ENCODE measurements at regions not wholly inside any gene's neighbourhood (a gene's known extent, or its start where the extent isn't known, plus 50 kb on each side); places are given as distances from the start of the nearest gene placed in this dataset.

GRCh38 chr10:113219446-113219845 lies 269.4 kb downstream of the TCF7L2 start:
- DNase-seq (ENCODE audit: low read depth): no peak

DNA sequence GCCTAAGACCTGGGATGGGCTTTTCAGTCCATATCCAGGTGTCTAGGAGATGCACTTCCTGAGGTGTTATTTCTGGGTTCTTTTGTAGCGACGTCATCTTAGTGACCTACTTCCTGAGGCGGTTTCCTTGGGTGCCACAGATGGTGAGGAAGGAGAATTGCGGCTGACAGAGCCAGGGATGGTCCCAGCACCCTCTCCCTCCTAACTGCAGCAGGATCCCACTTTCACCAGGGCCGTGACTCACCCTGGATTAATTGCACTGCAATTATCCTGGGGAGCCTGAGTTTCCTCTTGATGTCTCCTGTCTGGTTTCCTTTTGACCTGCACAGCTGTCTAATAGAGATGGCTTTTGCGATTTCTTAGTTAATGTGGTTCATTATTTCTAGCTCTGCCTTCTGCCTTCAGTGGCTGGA lies 271.7 kb downstream of the TCF7L2 start:
- DNase-seq (ENCODE audit: low read depth): no peak

GRCh38 chr10:113222207-113222606 lies 272.2 kb downstream of the TCF7L2 start:
- no peak for DNase-seq (ENCODE audit: low read depth)

GRCh38 chr10:113225364-113225763 lies 275.3 kb downstream of the TCF7L2 start:
- DNase-seq (ENCODE audit: low read depth): no peak

- no peak for DNase-seq (ENCODE audit: low read depth)
Observed at GRCh38 chr10:113225903-113226302, 275.9 kb downstream of the TCF7L2 start.

- no peak for DNase-seq (ENCODE audit: low read depth)
Observed at GRCh38 chr10:113226399-113226798, 276.4 kb downstream of the TCF7L2 start.

GRCh38 chr10:113226831-113227445 lies 276.9 kb downstream of the TCF7L2 start:
- no peak for DNase-seq (ENCODE audit: low read depth)

DNA sequence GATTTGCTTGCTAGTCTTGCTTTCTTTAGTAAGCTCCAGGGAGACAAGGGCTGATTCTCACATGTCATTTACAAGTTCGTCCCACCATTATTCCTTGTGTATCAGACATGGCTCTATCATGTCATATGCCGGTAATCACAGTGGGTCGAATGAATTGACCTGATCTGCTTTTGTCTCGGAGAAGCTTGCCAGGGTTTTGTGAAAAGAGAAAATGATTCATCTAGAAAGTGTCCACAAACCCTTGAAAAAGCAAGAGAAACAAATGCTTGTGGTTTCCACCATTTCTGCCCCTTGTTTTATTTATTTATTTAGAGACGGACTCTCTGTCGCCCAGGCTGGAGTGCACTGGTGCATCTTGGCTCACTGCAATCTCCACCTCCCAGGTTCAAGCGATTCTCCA lies 278.5 kb downstream of the TCF7L2 start:
- no peak for DNase-seq (ENCODE audit: low read depth)

GRCh38 chr10:113230011-113230610 lies 280.1 kb downstream of the TCF7L2 start:
- DNase-seq (ENCODE audit: low read depth): no peak

DNA sequence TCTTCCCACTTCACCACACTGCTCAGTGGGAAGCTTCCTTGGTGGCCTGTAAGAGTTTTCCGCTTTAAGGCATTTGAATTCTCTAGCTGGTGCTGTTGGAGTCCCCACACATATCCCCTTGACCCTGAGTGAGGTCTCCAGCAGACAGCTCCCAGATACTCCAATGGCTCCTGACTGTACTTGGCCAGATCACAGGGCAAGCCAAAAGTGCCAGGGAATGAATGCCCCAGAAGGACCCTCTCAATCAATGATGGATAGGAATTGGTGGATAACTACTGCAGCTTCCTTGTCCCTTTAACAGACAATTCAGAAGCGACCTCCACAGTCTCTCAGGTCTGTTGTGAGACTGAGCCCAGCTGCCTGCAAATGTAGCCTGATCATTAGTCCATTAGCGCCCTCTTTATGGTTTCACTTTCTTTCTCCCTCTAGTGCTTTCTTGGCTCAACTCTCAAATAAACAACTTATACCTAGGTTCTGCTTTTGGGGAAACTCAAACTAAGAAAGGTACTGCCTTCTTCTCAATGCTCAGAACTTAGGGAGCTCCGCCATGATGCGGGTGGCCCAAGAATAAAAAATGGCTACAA lies 283.0 kb downstream of the TCF7L2 start:
- no peak for DNase-seq (ENCODE audit: low read depth)

- no peak for DNase-seq (ENCODE audit: low read depth)
Observed at GRCh38 chr10:113234481-113234880, 284.4 kb downstream of the TCF7L2 start.

GRCh38 chr10:113235508-113235907 lies 285.5 kb downstream of the TCF7L2 start:
- DNase-seq (ENCODE audit: low read depth): no peak

DNA sequence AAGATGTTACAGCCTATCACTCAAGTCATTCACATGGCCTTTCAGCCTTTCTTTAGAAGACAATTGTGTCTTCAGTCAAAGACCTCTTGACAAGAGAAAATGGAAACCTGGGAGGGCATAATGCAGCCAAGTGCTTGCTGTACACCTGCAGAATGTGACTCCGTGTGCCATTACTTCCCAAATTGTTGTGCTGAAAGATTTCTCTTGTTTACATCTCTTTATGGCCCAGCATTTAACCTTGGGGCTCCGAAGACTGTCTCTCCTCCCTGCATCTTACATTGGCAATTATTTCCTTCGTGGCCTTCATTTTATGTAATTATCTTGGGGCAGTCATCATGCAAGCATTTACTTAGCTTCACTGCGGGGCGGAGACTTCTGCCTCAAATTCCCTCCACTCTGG lies 287.0 kb downstream of the TCF7L2 start:
- no peak for DNase-seq (ENCODE audit: low read depth)

DNA sequence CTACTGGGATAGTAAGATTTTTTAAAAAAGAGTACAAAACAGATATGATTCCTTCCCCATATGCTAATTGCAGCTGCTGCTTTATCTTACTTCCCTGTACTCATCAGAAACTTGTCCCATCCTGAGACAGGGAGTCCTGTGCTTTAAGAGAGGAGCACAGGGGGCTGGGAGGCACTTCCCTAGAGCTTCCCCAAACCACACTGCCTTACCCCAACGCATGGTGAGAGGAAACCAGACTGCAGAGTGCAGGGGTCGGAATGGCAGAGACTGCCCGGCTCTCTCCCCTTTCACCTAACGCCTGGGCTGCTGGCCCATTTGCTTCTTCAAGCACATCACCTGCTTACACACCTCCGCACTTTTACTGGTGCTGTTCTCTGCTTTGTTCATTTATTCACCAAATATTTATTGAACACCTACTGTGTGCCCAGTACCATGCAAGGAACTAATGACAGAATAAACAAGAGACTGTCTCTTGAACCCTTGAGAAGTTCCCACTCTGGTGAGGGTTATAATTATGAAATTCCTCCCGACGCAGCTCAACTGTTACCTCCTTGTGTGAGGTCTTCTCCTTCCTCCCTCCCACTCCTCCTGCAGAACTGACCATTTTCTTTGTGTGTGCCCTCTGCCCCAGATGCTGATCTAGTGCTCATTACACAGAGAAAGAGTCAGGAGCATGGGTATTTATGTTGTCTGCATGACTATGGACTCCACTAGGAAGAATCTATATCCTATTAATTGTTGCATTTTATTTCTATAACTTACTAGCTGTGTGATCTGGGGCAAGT lies 289.7 kb downstream of the TCF7L2 start:
- no peak for DNase-seq (ENCODE audit: low read depth)

GRCh38 chr10:113240736-113241135 lies 290.7 kb downstream of the TCF7L2 start:
- DNase-seq (ENCODE audit: low read depth): no peak

- no peak for DNase-seq (ENCODE audit: low read depth)
Observed at GRCh38 chr10:113241599-113242360, 291.7 kb downstream of the TCF7L2 start.

DNA sequence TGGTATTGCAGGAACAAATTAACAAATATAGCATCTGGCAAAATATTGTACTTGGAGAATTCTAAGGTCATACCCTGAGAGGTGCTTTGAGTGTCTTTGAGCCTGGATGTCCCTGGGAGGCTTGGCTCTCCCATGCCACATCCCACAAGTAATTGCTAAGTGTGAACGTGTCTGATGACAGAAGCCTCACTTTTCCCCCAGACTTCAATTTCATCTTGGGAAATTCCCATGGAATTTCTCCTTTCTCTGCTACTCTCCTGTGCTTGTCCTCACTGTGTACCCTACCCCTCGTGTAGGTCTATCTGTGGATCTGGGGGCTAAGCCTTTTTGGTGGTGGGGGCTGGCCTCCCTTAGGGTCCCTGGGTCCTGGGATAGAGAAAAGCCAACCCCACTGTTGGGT lies 293.3 kb downstream of the TCF7L2 start:
- no peak for DNase-seq (ENCODE audit: low read depth)

DNA sequence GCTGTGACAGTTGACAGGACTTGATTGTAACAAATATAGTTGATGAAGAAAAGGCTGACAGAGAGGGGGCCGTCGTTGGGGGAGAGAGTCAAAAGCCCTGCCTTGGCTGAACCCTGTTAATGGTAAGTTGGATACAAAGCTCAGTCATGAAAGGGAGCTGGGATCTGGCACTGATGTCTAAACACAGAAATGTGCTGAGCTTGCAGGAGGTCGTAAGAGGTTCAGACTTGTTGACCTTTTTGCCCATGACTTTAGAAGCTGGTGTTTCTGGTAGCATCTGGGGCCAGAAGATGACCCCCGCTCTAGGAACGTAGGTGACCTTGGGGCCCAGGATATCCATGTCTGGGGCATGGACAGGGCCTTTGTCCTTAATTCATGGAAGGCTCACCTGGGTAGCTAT lies 294.7 kb downstream of the TCF7L2 start:
- DNase-seq (ENCODE audit: low read depth): no peak

DNA sequence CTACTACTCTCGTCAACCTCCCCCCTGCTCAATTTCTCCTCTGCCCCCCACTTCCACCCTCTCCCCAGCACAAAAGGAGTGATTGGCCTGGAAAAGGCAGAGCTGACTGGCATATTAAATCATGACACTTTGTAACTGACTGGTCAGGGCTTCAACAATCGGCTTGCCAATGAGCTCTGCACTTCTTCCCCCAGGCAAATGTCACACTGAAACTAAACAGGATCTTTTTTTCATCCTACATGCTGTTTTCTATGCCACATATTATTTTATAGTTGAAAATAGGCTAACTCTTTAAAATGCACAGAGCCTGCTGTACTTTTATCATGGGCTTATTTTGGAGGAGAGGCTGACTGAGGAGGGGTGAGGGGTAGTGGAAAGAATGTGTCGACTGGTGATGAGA lies 295.2 kb downstream of the TCF7L2 start:
- DNase-seq (ENCODE audit: low read depth): no peak

DNA sequence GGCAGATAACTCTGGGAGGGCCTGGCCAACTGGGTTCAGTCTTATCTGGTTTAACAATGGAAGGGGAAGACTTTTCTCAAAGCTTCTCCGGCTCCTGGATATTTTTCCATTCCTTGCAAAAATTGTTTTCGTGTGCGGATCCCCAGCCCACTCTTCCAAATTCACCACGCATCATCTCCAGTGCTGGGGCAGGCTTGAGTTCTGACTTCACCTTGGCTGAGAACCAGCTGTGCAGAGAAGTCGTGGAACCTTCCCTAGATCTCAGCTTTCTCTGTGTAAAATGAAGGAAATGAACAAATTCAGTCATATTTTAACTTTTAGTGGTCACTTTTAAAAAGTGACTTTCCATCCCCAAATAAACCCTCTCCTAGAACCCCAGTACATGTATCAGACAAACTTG lies 297.0 kb downstream of the TCF7L2 start:
- no peak for DNase-seq (ENCODE audit: low read depth)

GRCh38 chr10:113252650-113253618 lies 299.9 kb upstream of the HABP2 start:
- no peak for DNase-seq (ENCODE audit: low read depth)

All from activated T-cell treated with anti-CD3 and anti-CD28 coated beads for 1 hour (primary cell).